H9 (cell line): ENCODE measurements at regions not wholly inside any gene's neighbourhood (a gene's known extent, or its start where the extent isn't known, plus 50 kb on each side); places are given as distances from the start of the nearest gene placed in this dataset.

Source experiments
- DNase-seq: peaks from one replicate; pipeline ENCODE4 v3.0.0-alpha.2; 2017
- H2AFZ ChIP-seq: one replicate; pipeline ENCODE4 v1.6.1; 2013; ENCODE audit warnings: mild to moderate bottlenecking, low read length, control low read depth, moderate library complexity
- H2AK5ac ChIP-seq: 2 replicates; pipeline ENCODE4 v1.6.1; 2013; ENCODE audit warnings: low read length, control low read depth, mixed read lengths; ENCODE audit not compliant: insufficient read length
- H2BK120ac ChIP-seq: one replicate; pipeline ENCODE4 v1.6.1; 2013; ENCODE audit warnings: low read depth, mild to moderate bottlenecking, low read length, control low read depth, inconsistent platforms; ENCODE audit not compliant: poor library complexity, severe bottlenecking
- H2BK12ac ChIP-seq: 2 replicates; pipeline ENCODE4 v1.6.1; 2013; ENCODE audit warnings: low read length, control low read depth, mixed read lengths, low read depth; ENCODE audit not compliant: insufficient read length
- H2BK15ac ChIP-seq: 2 replicates; pipeline ENCODE4 v1.6.1; 2013; ENCODE audit warnings: low read depth, low read length, control low read depth
- H2BK20ac ChIP-seq: one replicate; pipeline ENCODE4 v1.6.1; 2013; ENCODE audit warnings: low read depth, mild to moderate bottlenecking, low read length, control low read depth, inconsistent platforms; ENCODE audit not compliant: poor library complexity, severe bottlenecking
- H2BK5ac ChIP-seq: 2 replicates; pipeline ENCODE4 v1.6.1; 2013; ENCODE audit warnings: low read length, control low read depth, mixed read lengths; ENCODE audit not compliant: insufficient read length
- H3K14ac ChIP-seq: 2 replicates; pipeline ENCODE4 v1.6.1; 2013; ENCODE audit warnings: low read length, control low read depth; ENCODE audit not compliant: insufficient read depth
- H3K18ac ChIP-seq: 2 replicates; pipeline ENCODE4 v1.6.1; 2013; ENCODE audit warnings: low read depth, mild to moderate bottlenecking, mixed read lengths, low read length, control low read depth; ENCODE audit not compliant: insufficient read length
- H3K23ac ChIP-seq: 2 replicates; pipeline ENCODE4 v1.6.1; 2013; ENCODE audit warnings: low read length, control low read depth, mixed read lengths, low read depth; ENCODE audit not compliant: insufficient read length
- H3K23me2 ChIP-seq: 2 replicates; pipeline ENCODE4 v1.6.1; 2013; ENCODE audit warnings: low read depth, mild to moderate bottlenecking, mixed read lengths, low read length, control low read depth; ENCODE audit not compliant: insufficient read length, poor library complexity, severe bottlenecking
- H3K27ac ChIP-seq: 2 replicates; pipeline ENCODE4 v1.5.1; 2013; ENCODE audit warnings: low read length, control low read depth, mixed read lengths, low read depth; ENCODE audit not compliant: insufficient read length
- H3K27me3 ChIP-seq: 2 replicates; pipeline ENCODE4 v1.6.1; 2013; ENCODE audit warnings: low read length, control low read depth, inconsistent platforms; ENCODE audit not compliant: insufficient read depth
- H3K4ac ChIP-seq: 2 replicates; pipeline ENCODE4 v1.6.1; 2013; ENCODE audit warnings: low read depth, mild to moderate bottlenecking, control low read depth, inconsistent platforms, low read length, moderate library complexity
- H3K4me1 ChIP-seq: 2 replicates; pipeline ENCODE4 v1.6.1; 2013; ENCODE audit warnings: low read length, control low read depth, inconsistent platforms; ENCODE audit not compliant: insufficient read depth
- H3K4me2 ChIP-seq: 2 replicates; pipeline ENCODE4 v1.6.1; 2013; ENCODE audit warnings: low read length, control low read depth, mixed read lengths; ENCODE audit not compliant: insufficient read length, insufficient read depth
- H3K56ac ChIP-seq: 2 replicates; pipeline ENCODE4 v1.6.1; 2013; ENCODE audit warnings: low read depth, mild to moderate bottlenecking, mixed read lengths, low read length, control low read depth; ENCODE audit not compliant: insufficient read length
- H3K79me1 ChIP-seq: 2 replicates; pipeline ENCODE4 v1.6.1; 2013; ENCODE audit warnings: low read depth, mild to moderate bottlenecking, moderate library complexity, low read length, control low read depth, inconsistent platforms; ENCODE audit not compliant: insufficient read depth, poor library complexity, severe bottlenecking
- H3K79me2 ChIP-seq: 2 replicates; pipeline ENCODE4 v1.6.1; 2013; ENCODE audit warnings: low read length, control low read depth, inconsistent platforms; ENCODE audit not compliant: insufficient read depth
- H3K9ac ChIP-seq: 2 replicates; pipeline ENCODE4 v1.6.1; 2013; ENCODE audit warnings: low read length, control low read depth, mixed read lengths; ENCODE audit not compliant: insufficient read length; ENCODE audit errors: extremely low read depth
- H3K9me3 ChIP-seq: one replicate; pipeline ENCODE4 v1.6.1; 2013; ENCODE audit warnings: low read depth, low read length, inconsistent platforms; ENCODE audit not compliant: control insufficient read depth
- H3T11ph ChIP-seq: one replicate; pipeline ENCODE4 v1.6.1; 2013; ENCODE audit warnings: mild to moderate bottlenecking, low read length, control low read depth, inconsistent platforms
- H4K20me1 ChIP-seq: one replicate; pipeline ENCODE4 v1.6.1; 2013; ENCODE audit not compliant: control insufficient read depth, insufficient read length, insufficient read depth
- H4K5ac ChIP-seq: 2 replicates; pipeline ENCODE4 v1.6.1; 2013; ENCODE audit warnings: low read depth, mild to moderate bottlenecking, mixed read lengths, low read length, control low read depth; ENCODE audit not compliant: insufficient read length
- H4K8ac ChIP-seq: replicated peaks from 2 replicates; pipeline ENCODE4 v1.6.1; 2013; ENCODE audit warnings: low read length, control low read depth, mixed read lengths, low read depth; ENCODE audit not compliant: insufficient read length
- H4K91ac ChIP-seq: 2 replicates; pipeline ENCODE4 v1.6.1; 2013; ENCODE audit warnings: low read depth, mild to moderate bottlenecking, moderate library complexity, mixed read lengths, low read length, control low read depth; ENCODE audit not compliant: insufficient read length
- H3K27ac Mint-ChIP-seq, 3 experiments: 2 replicates in 2 of 3; 3 replicates in 1 of 3; pipeline ENCODE4 v1.8.0; 2020 to 2021; ENCODE audit warnings: mixed read lengths in 3 of 3, mild to moderate bottlenecking in 1 of 3, moderate library complexity in 1 of 3
- H3K27me3 Mint-ChIP-seq: 2 replicates; pipeline ENCODE4 v1.8.0; 2021; ENCODE audit warnings: low read depth, mild to moderate bottlenecking, moderate library complexity, mixed read lengths
- H3K36me3 Mint-ChIP-seq, 3 experiments: 2 replicates in 2 of 3; 3 replicates in 1 of 3; pipeline ENCODE4 v1.8.0; 2020 to 2021; ENCODE audit warnings: low read depth in 3 of 3, mixed read lengths in 3 of 3; ENCODE audit not compliant: insufficient read depth in 1 of 3
- H3K4me1 Mint-ChIP-seq, 2 experiments: 2 replicates each; pipeline ENCODE4 v1.8.0; 2020; ENCODE audit warnings: mixed read lengths in 2 of 2
- H3K4me3 Mint-ChIP-seq, 2 experiments: 2 replicates in 1 of 2; 3 replicates in 1 of 2; pipeline ENCODE4 v1.8.0; 2020 to 2021; ENCODE audit warnings: mild to moderate bottlenecking in 2 of 2, mixed read lengths in 2 of 2, moderate library complexity in 1 of 2
- H3K9me3 Mint-ChIP-seq, 2 experiments: 2 replicates in 1 of 2; 3 replicates in 1 of 2; pipeline ENCODE4 v1.8.0; 2020; ENCODE audit warnings: mild to moderate bottlenecking in 2 of 2, mixed read lengths in 2 of 2, moderate library complexity in 1 of 2
- WGBS: extraction: QIAGEN DNeasy Blood & Tissue Kit; methylation state at CpG from one replicate; pipeline ENCODE4 v1.1.7; 2013; ENCODE audit warnings: missing lambda C conversion rate, low lambda C conversion rate, mixed read lengths; ENCODE audit not compliant: insufficient read length; ENCODE audit errors: extremely low coverage; 5-methylcytosine and 5-hydroxymethylcytosine counted together
- TF ChIP-seq, protein P1 (sequence below): fragments of 200-600 bp; sonication (generic); conservative IDR thresholded peaks from 3 replicates; pipeline ENCODE4 v1.8.0; 2021; ENCODE audit warnings: antibody characterized with exemption, mild to moderate bottlenecking

GRCh38 chr12:33310471-33310870 is 129.1 kb downstream of the SYT10 start:
- Histone ChIP-seq H2BK120ac (no peak overlapping the region), H3K4ac (no peak overlapping the region), H2BK5ac (no peak overlapping the region), H3K27ac (no peak overlapping the region), H3K18ac (no peak overlapping the region), H2BK12ac (no peak overlapping the region), H2AK5ac (no peak overlapping the region), H3K23me2 (no peaks in the 10 kb centered on the region), H3K4me2 (no peak overlapping the region), H3K9me3 (no peaks in the 10 kb centered on the region), H3K9ac (no peak overlapping the region), H4K20me1 (no peaks in the 10 kb centered on the region), H3K27me3 (no peaks in the 10 kb centered on the region), H3K4me1 (peaks cover 2% of the 10 kb centered on the region; the same call in 1 of the 2 replicates), H3K14ac (no peak overlapping the region), H3K56ac (no peak overlapping the region), H4K91ac (no peak overlapping the region), H3K79me1 (no peaks in the 10 kb centered on the region), H2BK20ac (no peak overlapping the region), H4K8ac (no peak overlapping the region), H4K5ac (no peak overlapping the region), H3K79me2 (no peaks in the 10 kb centered on the region), H3K23ac (no peak overlapping the region), H2AFZ (no peak overlapping the region), H3T11ph (no peak overlapping the region), H2BK15ac (no peak overlapping the region)
- Mint-ChIP-seq H3K4me1 (peaks cover 23 to 28% of the 10 kb centered on the region in 2 experiments), H3K36me3 (no peaks in the 10 kb centered on the region), H3K9me3 (peaks cover 0 to 5% of the 10 kb centered on the region in 2 experiments; a peak in 3 of 5 replicates), H3K27ac (no peak overlapping the region), H3K27me3 (no peaks in the 10 kb centered on the region), H3K4me3 (no peak overlapping the region)
- DNase-seq, result no peak
- TF ChIP-seq, protein P1, sequence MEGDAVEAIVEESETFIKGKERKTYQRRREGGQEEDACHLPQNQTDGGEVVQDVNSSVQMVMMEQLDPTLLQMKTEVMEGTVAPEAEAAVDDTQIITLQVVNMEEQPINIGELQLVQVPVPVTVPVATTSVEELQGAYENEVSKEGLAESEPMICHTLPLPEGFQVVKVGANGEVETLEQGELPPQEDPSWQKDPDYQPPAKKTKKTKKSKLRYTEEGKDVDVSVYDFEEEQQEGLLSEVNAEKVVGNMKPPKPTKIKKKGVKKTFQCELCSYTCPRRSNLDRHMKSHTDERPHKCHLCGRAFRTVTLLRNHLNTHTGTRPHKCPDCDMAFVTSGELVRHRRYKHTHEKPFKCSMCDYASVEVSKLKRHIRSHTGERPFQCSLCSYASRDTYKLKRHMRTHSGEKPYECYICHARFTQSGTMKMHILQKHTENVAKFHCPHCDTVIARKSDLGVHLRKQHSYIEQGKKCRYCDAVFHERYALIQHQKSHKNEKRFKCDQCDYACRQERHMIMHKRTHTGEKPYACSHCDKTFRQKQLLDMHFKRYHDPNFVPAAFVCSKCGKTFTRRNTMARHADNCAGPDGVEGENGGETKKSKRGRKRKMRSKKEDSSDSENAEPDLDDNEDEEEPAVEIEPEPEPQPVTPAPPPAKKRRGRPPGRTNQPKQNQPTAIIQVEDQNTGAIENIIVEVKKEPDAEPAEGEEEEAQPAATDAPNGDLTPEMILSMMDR, result no peak
- no CpG with 5 or more reads among the region's 4 CpGs for WGBS
